Smooth muscle cell (in vitro differentiated cells): ENCODE measurements at regions not wholly inside any gene's neighbourhood (a gene's known extent, or its start where the extent isn't known, plus 50 kb on each side); places are given as distances from the start of the nearest gene placed in this dataset.

Experiments
- DNase-seq: peaks from one replicate; lab custom pipeline; 2025; ENCODE audit not compliant: unreplicated experiment; lab: John Stamatoyannopoulos, UW
- H2AFZ ChIP-seq: fragments of 200-600 bp; sonication (generic); 2 replicates; pipeline ENCODE4 v1.6.0; 2016; ENCODE audit warnings: antibody characterized with exemption, low read depth, mild to moderate bottlenecking
- H3F3A ChIP-seq: fragments of 200-600 bp; sonication (generic); 2 replicates; pipeline ENCODE4 v1.6.0; 2017; ENCODE audit warnings: antibody characterized with exemption, low read depth
- H3K27ac ChIP-seq: fragments of 200-600 bp; sonication (generic); 2 replicates; pipeline ENCODE4 v1.5.1; 2016; ENCODE audit warnings: low read depth, mild to moderate bottlenecking
- H3K27me3 ChIP-seq: fragments of 200-600 bp; sonication (generic); 2 replicates; pipeline ENCODE4 v1.6.1; 2016; ENCODE audit warnings: low read depth, mild to moderate bottlenecking
- H3K36me3 ChIP-seq: fragments of 200-600 bp; sonication (generic); 2 replicates; pipeline ENCODE4 v1.5.1; 2016; ENCODE audit warnings: low read depth
- H3K4me1 ChIP-seq: fragments of 200-600 bp; sonication (generic); 2 replicates; pipeline ENCODE4 v1.5.1; 2016; ENCODE audit warnings: low read depth
- H3K4me2 ChIP-seq: fragments of 200-600 bp; sonication (generic); 2 replicates; pipeline ENCODE4 v1.6.0; 2016; ENCODE audit warnings: mild to moderate bottlenecking
- H3K4me3 ChIP-seq: fragments of 200-600 bp; sonication (generic); 2 replicates; pipeline ENCODE4 v1.5.1; 2016; ENCODE audit warnings: mild to moderate bottlenecking
- H3K79me2 ChIP-seq: fragments of 200-600 bp; sonication (generic); 2 replicates; pipeline ENCODE4 v1.6.0; 2016; ENCODE audit warnings: low read depth, mild to moderate bottlenecking
- H3K9ac ChIP-seq: fragments of 200-600 bp; sonication (generic); 2 replicates; pipeline ENCODE4 v1.6.0; 2016; ENCODE audit warnings: low read depth
- H3K9me3 ChIP-seq: fragments of 200-600 bp; sonication (generic); replicated peaks from 2 replicates; pipeline ENCODE4 v1.5.1; 2016; ENCODE audit warnings: low read depth
- H4K20me1 ChIP-seq: fragments of 200-600 bp; sonication (generic); 2 replicates; pipeline ENCODE4 v1.6.0; 2016; ENCODE audit warnings: low read depth
- WGBS: methylation state at CpG from one replicate; pipeline ENCODE4 v1.1.7; 2016; ENCODE audit warnings: low lambda C conversion rate; 5-methylcytosine and 5-hydroxymethylcytosine counted together
- TF ChIP-seq, protein P1 (sequence below): fragments of 200-600 bp; sonication (generic); IDR thresholded peaks from 2 replicates; pipeline ENCODE4 v1.5.1; 2017; ENCODE audit warnings: borderline replicate concordance, mild to moderate bottlenecking, antibody characterized with exemption; ENCODE audit not compliant: insufficient read depth, poor library complexity, severe bottlenecking

- WGBS = 64% methylated on average over 1 of the region's 1 CpG
- no peak overlapping the region for H2AFZ ChIP-seq
- TF ChIP-seq, protein P1, sequence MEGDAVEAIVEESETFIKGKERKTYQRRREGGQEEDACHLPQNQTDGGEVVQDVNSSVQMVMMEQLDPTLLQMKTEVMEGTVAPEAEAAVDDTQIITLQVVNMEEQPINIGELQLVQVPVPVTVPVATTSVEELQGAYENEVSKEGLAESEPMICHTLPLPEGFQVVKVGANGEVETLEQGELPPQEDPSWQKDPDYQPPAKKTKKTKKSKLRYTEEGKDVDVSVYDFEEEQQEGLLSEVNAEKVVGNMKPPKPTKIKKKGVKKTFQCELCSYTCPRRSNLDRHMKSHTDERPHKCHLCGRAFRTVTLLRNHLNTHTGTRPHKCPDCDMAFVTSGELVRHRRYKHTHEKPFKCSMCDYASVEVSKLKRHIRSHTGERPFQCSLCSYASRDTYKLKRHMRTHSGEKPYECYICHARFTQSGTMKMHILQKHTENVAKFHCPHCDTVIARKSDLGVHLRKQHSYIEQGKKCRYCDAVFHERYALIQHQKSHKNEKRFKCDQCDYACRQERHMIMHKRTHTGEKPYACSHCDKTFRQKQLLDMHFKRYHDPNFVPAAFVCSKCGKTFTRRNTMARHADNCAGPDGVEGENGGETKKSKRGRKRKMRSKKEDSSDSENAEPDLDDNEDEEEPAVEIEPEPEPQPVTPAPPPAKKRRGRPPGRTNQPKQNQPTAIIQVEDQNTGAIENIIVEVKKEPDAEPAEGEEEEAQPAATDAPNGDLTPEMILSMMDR = no peak
- H3K27me3 ChIP-seq = no peaks in the 10 kb centered on the region
- H3K9me3 ChIP-seq = no peaks in the 10 kb centered on the region
- H3F3A ChIP-seq = no peaks in the 10 kb centered on the region
- H3K36me3 ChIP-seq = no peaks in the 10 kb centered on the region
- no peak overlapping the region for H3K9ac ChIP-seq
- H3K4me2 ChIP-seq = no peak overlapping the region
- H3K27ac ChIP-seq = no peak overlapping the region
- H3K4me3 ChIP-seq = no peak overlapping the region
- H4K20me1 ChIP-seq = no peaks in the 10 kb centered on the region
- peaks cover 61% of the 10 kb centered on the region for H3K4me1 ChIP-seq
- DNase-seq = no peak
- no peaks in the 10 kb centered on the region for H3K79me2 ChIP-seq
Measured at GRCh38 chr18:56003009-56003719, 415.2 kb upstream of the TCF4 start.

- H3K4me3 ChIP-seq = no peak overlapping the region
- no peaks in the 10 kb centered on the region for H3K27me3 ChIP-seq
- no peak for DNase-seq
- H3K27ac ChIP-seq = no peak overlapping the region
- no peak overlapping the region for H3K9ac ChIP-seq
- H2AFZ ChIP-seq = no peak overlapping the region
- peaks cover 75% of the 10 kb centered on the region for H3K4me1 ChIP-seq
- H3K4me2 ChIP-seq = no peak overlapping the region
- H3K9me3 ChIP-seq = no peaks in the 10 kb centered on the region
- H3F3A ChIP-seq = no peaks in the 10 kb centered on the region
- no peaks in the 10 kb centered on the region for H3K36me3 ChIP-seq
- no peaks in the 10 kb centered on the region for H4K20me1 ChIP-seq
- 95% methylated on average over 4 of the region's 4 CpGs for WGBS
- TF ChIP-seq, protein P1 = no peak
- H3K79me2 ChIP-seq = no peaks in the 10 kb centered on the region
Measured at GRCh38 chr18:56001576-56001975, 413.6 kb upstream of the TCF4 start.

- Histone ChIP-seq H3K9ac (no peak overlapping the region), H3K27ac (no peak overlapping the region), H3K36me3 (no peaks in the 10 kb centered on the region), H3F3A (no peaks in the 10 kb centered on the region), H3K9me3 (no peaks in the 10 kb centered on the region), H3K27me3 (no peaks in the 10 kb centered on the region), H3K79me2 (no peaks in the 10 kb centered on the region), H3K4me1 (peaks cover 71% of the 10 kb centered on the region), H3K4me2 (no peak overlapping the region), H3K4me3 (no peak overlapping the region), H4K20me1 (no peaks in the 10 kb centered on the region), H2AFZ (no peak overlapping the region)
- DNase-seq = no peak
- WGBS = 91% methylated on average over 6 of the region's 6 CpGs
- TF ChIP-seq, protein P1 = no peak
Measured at GRCh38 chr18:56000041-56000440, 412.0 kb upstream of the TCF4 start.

DNA sequence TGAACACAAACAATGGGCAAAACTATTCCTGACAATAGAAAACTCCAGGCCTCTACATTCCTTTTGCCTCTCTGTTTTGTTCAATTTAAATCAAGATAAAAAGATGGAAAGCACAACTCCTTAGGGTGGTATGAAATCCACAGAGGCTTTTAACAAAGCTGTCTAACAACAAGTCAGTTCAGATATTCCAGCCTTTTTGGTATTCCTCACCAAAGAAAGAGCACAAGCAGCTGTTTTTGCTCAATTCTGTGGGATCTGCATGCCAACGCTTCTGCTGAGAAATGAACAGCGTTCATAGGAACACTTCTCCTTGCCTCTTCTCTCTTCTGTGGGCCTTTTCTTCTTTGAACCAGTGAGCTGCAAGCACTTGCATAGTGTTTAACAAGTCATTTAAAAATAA lies 411.6 kb upstream of the TCF4 start:
- H3F3A ChIP-seq = no peaks in the 10 kb centered on the region
- H3K4me3 ChIP-seq = no peak overlapping the region
- H3K9me3 ChIP-seq = no peaks in the 10 kb centered on the region
- WGBS = 33% methylated on average over 2 of the region's 2 CpGs
- no peaks in the 10 kb centered on the region for H3K79me2 ChIP-seq
- no peak for DNase-seq
- TF ChIP-seq, protein P1 = no peak
- no peak overlapping the region for H2AFZ ChIP-seq
- H3K4me1 ChIP-seq = peaks cover 67% of the 10 kb centered on the region
- no peak overlapping the region for H3K27ac ChIP-seq
- H3K4me2 ChIP-seq = no peak overlapping the region
- H3K9ac ChIP-seq = no peak overlapping the region
- no peaks in the 10 kb centered on the region for H4K20me1 ChIP-seq
- no peaks in the 10 kb centered on the region for H3K27me3 ChIP-seq
- H3K36me3 ChIP-seq = no peaks in the 10 kb centered on the region
